ENCODE measurements at regions not wholly inside any gene's neighbourhood (a gene's known extent, or its start where the extent isn't known, plus 50 kb on each side); places are given as distances from the start of the nearest gene placed in this dataset.

DNA sequence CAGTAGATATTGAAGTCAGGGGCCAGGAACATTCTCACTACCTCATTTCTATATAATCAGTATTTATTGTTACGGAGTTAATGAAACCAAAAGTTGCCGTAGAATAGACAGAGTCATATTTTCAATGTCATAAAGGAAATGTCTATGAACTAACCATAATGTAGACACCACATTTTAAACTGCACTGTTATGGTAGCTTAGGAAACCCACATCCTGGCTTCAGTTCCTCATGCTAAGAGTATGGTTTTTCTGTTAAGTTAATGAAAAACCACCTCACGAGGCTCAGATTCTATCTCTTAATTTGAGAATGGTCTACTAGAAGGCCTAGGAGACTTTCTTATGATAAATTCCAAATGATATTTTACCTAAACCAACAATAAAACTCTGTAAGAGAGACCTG, 166.5 kb downstream of the TMEM26 start:
- peak overlapping the region; percentile 28; the same call in 1 of the 2 replicates for H3K4me2 ChIP-seq (ENCODE audit: low read length)
- no peaks in the 10 kb centered on the region for H3K79me2 ChIP-seq (ENCODE audit: insufficient read depth, low read depth, low read length)
- H4K20me1 ChIP-seq (ENCODE audit: insufficient read depth, low read length) = no peaks in the 10 kb centered on the region
- H3K9me2 ChIP-seq (ENCODE audit: insufficient read depth, low read length) = no peaks in the 10 kb centered on the region
- H3K9me3 ChIP-seq (ENCODE audit: low read length) = no peaks in the 10 kb centered on the region
- no peak overlapping the region for H2AFZ ChIP-seq (ENCODE audit: low read length)
- peaks cover 9% of the 10 kb centered on the region for H3K4me1 ChIP-seq (ENCODE audit: insufficient read depth, low read length, poor library complexity, severe bottlenecking)
- no peak overlapping the region for H3K27ac ChIP-seq (ENCODE audit: low read depth, low read length, poor library complexity, severe bottlenecking)
- intact Hi-C loops (cut with micrococcal nuclease; ENCODE audit: unreplicated experiment) = no loop called here
- no peak for TF ChIP-seq EZH2phosphoT487 (IDR thresholded peaks at IDR 0.05; ENCODE audit: borderline replicate concordance, low read depth, low read length)
- TF ChIP-seq, protein P1, sequence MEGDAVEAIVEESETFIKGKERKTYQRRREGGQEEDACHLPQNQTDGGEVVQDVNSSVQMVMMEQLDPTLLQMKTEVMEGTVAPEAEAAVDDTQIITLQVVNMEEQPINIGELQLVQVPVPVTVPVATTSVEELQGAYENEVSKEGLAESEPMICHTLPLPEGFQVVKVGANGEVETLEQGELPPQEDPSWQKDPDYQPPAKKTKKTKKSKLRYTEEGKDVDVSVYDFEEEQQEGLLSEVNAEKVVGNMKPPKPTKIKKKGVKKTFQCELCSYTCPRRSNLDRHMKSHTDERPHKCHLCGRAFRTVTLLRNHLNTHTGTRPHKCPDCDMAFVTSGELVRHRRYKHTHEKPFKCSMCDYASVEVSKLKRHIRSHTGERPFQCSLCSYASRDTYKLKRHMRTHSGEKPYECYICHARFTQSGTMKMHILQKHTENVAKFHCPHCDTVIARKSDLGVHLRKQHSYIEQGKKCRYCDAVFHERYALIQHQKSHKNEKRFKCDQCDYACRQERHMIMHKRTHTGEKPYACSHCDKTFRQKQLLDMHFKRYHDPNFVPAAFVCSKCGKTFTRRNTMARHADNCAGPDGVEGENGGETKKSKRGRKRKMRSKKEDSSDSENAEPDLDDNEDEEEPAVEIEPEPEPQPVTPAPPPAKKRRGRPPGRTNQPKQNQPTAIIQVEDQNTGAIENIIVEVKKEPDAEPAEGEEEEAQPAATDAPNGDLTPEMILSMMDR (conservative IDR thresholded peaks at IDR 0.05; ENCODE audit: low read length) = no peak
- no TSS peak for BruUV-seq (replicated peaks)
- H3K36me3 ChIP-seq (ENCODE audit: insufficient read depth, low read length) = no peaks in the 10 kb centered on the region
- CTCF ChIA-PET (ENCODE audit: unreplicated experiment) = no interaction called here
- peak; percentile 39 for DNase-seq (ENCODE audit: low spot score)
- no peak overlapping the region for H3K4me3 ChIP-seq (ENCODE audit: low read depth, low read length, poor library complexity, severe bottlenecking)
- POLR2A ChIA-PET = no interaction called here

DNA sequence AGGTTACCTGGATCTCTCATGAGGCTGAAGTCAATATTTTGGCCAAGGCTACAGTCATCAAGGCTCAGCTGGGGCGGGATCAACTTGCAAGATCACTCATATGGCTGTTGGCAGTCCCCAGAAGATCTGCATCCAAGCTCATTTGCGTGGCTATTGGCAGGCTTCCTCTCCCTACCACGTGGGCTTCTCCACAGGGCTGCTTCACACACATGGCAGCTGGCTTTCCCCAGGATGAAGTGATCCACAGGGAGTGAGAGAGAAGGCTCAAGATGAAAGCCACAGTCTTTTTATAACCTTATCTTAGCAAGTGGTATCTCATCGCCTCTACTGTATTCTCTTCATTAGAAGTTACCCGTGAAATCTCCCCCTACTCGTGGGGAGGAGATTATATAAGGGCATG, 167.4 kb downstream of the TMEM26 start:
- no peak for TF ChIP-seq EZH2phosphoT487 (IDR thresholded peaks at IDR 0.05; ENCODE audit: borderline replicate concordance, low read depth, low read length)
- TF ChIP-seq, protein P1 (conservative IDR thresholded peaks at IDR 0.05; ENCODE audit: low read length) = no peak
- no peak for DNase-seq (ENCODE audit: low spot score)
- ChIA-PET CTCF (ENCODE audit: unreplicated experiment) (no interaction called here), POLR2A (interaction anchor here (0.6 kb wide), 1 partner anchor 113 kb away, joined by 3 read pairs; no protein-coding TSS in a partner anchor)
- H3K4me1 ChIP-seq (ENCODE audit: insufficient read depth, low read length, poor library complexity, severe bottlenecking) = peaks cover 9% of the 10 kb centered on the region
- H3K27ac ChIP-seq (ENCODE audit: low read depth, low read length, poor library complexity, severe bottlenecking) = no peak overlapping the region
- BruUV-seq (replicated peaks) = no TSS peak
- no peaks in the 10 kb centered on the region for H3K9me2 ChIP-seq (ENCODE audit: insufficient read depth, low read length)
- no peaks in the 10 kb centered on the region for H3K9me3 ChIP-seq (ENCODE audit: low read length)
- no peaks in the 10 kb centered on the region for H3K36me3 ChIP-seq (ENCODE audit: insufficient read depth, low read length)
- H4K20me1 ChIP-seq (ENCODE audit: insufficient read depth, low read length) = no peaks in the 10 kb centered on the region
- intact Hi-C loops (cut with micrococcal nuclease; ENCODE audit: unreplicated experiment) = loop anchor here (2.0 kb wide), 1 partner anchor 469 kb away; no protein-coding TSS in a partner anchor
- no peaks in the 10 kb centered on the region for H3K79me2 ChIP-seq (ENCODE audit: insufficient read depth, low read depth, low read length)
- H2AFZ ChIP-seq (ENCODE audit: low read length) = no peak overlapping the region
- H3K4me3 ChIP-seq (ENCODE audit: low read depth, low read length, poor library complexity, severe bottlenecking) = no peak overlapping the region
- no peak overlapping the region for H3K4me2 ChIP-seq (ENCODE audit: low read length)

DNA sequence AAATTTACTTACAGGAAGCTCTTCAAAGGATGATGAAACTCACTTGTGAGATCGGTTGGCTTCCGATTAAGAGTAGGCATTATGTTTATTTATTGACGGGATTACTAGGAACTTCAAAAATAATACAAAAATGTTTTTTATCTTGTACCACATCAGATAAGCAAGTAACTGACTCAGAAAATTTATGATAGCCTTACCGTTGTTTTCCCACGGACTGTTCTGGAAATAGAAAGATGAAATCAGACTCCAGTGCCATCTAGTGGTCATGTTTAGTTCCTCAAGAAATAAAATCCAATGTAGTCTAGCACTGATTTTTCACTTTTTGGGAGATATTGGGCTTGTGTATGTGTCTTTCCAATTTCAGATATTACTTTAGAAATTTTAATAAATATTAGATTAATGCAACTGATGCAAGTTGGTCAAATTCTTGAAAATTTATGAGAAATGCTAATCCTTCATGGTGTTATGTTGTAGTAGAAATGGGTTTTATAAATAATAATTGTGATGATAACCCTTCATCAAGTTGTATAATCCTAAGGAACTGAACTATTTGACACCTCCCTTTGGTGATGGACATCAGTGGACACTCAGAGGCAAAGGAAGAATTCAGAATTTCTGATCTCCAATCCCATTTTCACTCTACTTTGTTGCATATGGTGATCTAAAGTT, 168.8 kb downstream of the TMEM26 start:
- POLR2A ChIA-PET = no interaction called here
- DNase-seq (ENCODE audit: low spot score) = peak; percentile 56
- no peak overlapping the region for H2AFZ ChIP-seq (ENCODE audit: low read length)
- no TSS peak for BruUV-seq (replicated peaks)
- no peaks in the 10 kb centered on the region for H3K79me2 ChIP-seq (ENCODE audit: insufficient read depth, low read depth, low read length)
- H3K36me3 ChIP-seq (ENCODE audit: insufficient read depth, low read length) = no peaks in the 10 kb centered on the region
- H3K4me3 ChIP-seq (ENCODE audit: low read depth, low read length, poor library complexity, severe bottlenecking) = no peak overlapping the region
- H3K27ac ChIP-seq (ENCODE audit: low read depth, low read length, poor library complexity, severe bottlenecking) = no peak overlapping the region
- no peaks in the 10 kb centered on the region for H4K20me1 ChIP-seq (ENCODE audit: insufficient read depth, low read length)
- no peak overlapping the region for H3K4me2 ChIP-seq (ENCODE audit: low read length)
- CTCF ChIA-PET (ENCODE audit: unreplicated experiment) = no interaction called here
- TF ChIP-seq EZH2phosphoT487 (IDR thresholded peaks at IDR 0.05; ENCODE audit: borderline replicate concordance, low read depth, low read length) = no peak
- TF ChIP-seq, protein P1 (conservative IDR thresholded peaks at IDR 0.05; ENCODE audit: low read length) = peak; percentile 91
- H3K9me3 ChIP-seq (ENCODE audit: low read length) = no peaks in the 10 kb centered on the region
- peaks cover 9% of the 10 kb centered on the region for H3K4me1 ChIP-seq (ENCODE audit: insufficient read depth, low read length, poor library complexity, severe bottlenecking)
- intact Hi-C loops (cut with micrococcal nuclease; ENCODE audit: unreplicated experiment) = loop anchor here (2.0 to 5.0 kb wide), 3 partner anchors 147 to 468 kb away; no protein-coding TSS in a partner anchor
- H3K9me2 ChIP-seq (ENCODE audit: insufficient read depth, low read length) = no peaks in the 10 kb centered on the region

Measured in OCI-LY7 (cell line).